Brain microvascular endothelial cell (primary cell): ENCODE measurements at regions not wholly inside any gene's neighbourhood (a gene's known extent, or its start where the extent isn't known, plus 50 kb on each side); places are given as distances from the start of the nearest gene placed in this dataset.
A peak's percentile ranks its signal among the peaks of the same experiment; 100 is the strongest.

Source experiments
- DNase-seq: peaks from one replicate; pipeline ENCODE4 v3.0.0-alpha.2; 2020
- H3K27ac ChIP-seq: fragments of 250-450 bp; sonication (Bioruptor Pico); 2 replicates; pipeline ENCODE4 v1.5.1; 2020; ENCODE audit warnings: mild to moderate bottlenecking, moderate library complexity
- H3K27me3 ChIP-seq: fragments of 250-450 bp; sonication (Bioruptor Pico); replicated peaks from 2 replicates; pipeline ENCODE4 v1.5.1; 2020; ENCODE audit warnings: mild to moderate bottlenecking
- H3K36me3 ChIP-seq: fragments of 250-450 bp; sonication (Bioruptor Pico); replicated peaks from 2 replicates; pipeline ENCODE4 v1.5.1; 2020; ENCODE audit warnings: mild to moderate bottlenecking
- H3K4me3 ChIP-seq: 2 replicates; pipeline ENCODE4 v1.5.1; 2011; ENCODE audit warnings: low read depth, mild to moderate bottlenecking, control low read depth, low read length, moderate library complexity
- CTCF ChIP-seq: IDR thresholded peaks from 2 replicates; pipeline ENCODE4 v1.5.1; 2011; ENCODE audit warnings: low read depth, mild to moderate bottlenecking, moderate library complexity, low read length, control low read depth, inconsistent platforms; ENCODE audit errors: missing control alignments
- in situ Hi-C: cut with HindIII; loops from 2 replicates; pipeline ENCODE4 v1.10.0; 2017; ENCODE audit warnings: low sequenced_read_pairs, low pct_ligation_motif_present

GRCh38 chr5:114243972-114244317 is 117.9 kb upstream of the KCNN2 start:
- Histone ChIP-seq H3K36me3 (no peaks in the 10 kb centered on the region), H3K27me3 (no peaks in the 10 kb centered on the region), H3K4me3 (no peak overlapping the region), H3K27ac (peak overlapping the region; percentile 71)
- no peak for DNase-seq
- in situ Hi-C loops: no loop called here
- no peak for TF ChIP-seq CTCF

GRCh38 chr5:114249823-114250222 is 112.0 kb upstream of the KCNN2 start:
- H3K27ac ChIP-seq: peak overlapping the region; percentile 9
- in situ Hi-C loops: no loop called here
- H3K4me3 ChIP-seq: no peak overlapping the region
- TF ChIP-seq CTCF: no peak
- H3K27me3 ChIP-seq: no peaks in the 10 kb centered on the region
- DNase-seq: no peak
- H3K36me3 ChIP-seq: no peaks in the 10 kb centered on the region

- in situ Hi-C loops: no loop called here
- DNase-seq: no peak
- Histone ChIP-seq H3K4me3 (no peak overlapping the region), H3K27me3 (no peaks in the 10 kb centered on the region), H3K36me3 (no peaks in the 10 kb centered on the region), H3K27ac (no peak overlapping the region)
- no peak for TF ChIP-seq CTCF
Observed at GRCh38 chr5:114250536-114250935, 111.3 kb upstream of the KCNN2 start.

DNA sequence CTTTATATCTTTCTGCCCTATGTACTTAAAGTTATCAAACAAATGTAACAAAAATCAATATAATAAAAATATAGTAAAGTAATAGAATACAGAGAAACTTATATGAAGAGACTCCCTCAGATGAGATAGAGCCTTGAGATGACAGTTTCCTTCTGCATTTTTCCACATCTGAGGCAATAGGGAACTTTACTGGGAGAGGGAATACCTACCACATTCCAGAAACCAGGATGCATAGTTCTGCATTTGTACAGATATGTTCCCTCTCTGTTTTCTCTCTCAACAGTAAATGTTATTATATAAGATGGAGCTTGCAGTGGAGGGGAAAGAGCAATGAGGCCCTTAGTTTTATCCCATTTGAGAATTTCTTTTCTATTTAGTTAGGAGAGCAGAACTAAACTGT is 109.6 kb upstream of the KCNN2 start:
- Histone ChIP-seq H3K4me3 (no peak overlapping the region), H3K27ac (no peak overlapping the region), H3K27me3 (no peaks in the 10 kb centered on the region), H3K36me3 (no peaks in the 10 kb centered on the region)
- DNase-seq: no peak
- in situ Hi-C loops: no loop called here
- no peak for TF ChIP-seq CTCF

- no peak for DNase-seq
- Histone ChIP-seq H3K36me3 (no peaks in the 10 kb centered on the region), H3K27me3 (no peaks in the 10 kb centered on the region), H3K27ac (no peak overlapping the region), H3K4me3 (no peak overlapping the region)
- TF ChIP-seq CTCF: no peak
- in situ Hi-C loops: no loop called here
Observed at GRCh38 chr5:114255260-114255659, 106.6 kb upstream of the KCNN2 start.

DNA sequence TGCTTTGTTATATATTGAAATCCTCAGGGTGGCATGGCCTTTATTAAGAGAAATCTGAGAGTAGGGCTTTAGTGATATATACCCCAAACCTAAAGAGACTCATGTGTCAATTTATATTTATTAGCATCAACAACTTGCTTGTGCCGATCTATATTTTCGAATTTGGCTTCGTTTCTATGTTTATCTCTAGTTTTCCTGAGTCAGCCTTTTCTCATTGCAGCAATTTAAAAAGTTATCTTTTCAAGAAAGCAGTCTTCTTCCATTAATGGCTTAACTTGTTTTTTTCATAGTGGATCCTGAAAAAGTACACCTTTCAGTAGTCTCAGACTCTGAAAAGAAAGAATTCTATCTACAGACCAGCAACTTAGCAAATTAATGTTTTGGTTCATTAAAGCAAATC is 99.9 kb upstream of the KCNN2 start:
- H3K36me3 ChIP-seq: no peaks in the 10 kb centered on the region
- no peak overlapping the region for H3K4me3 ChIP-seq
- no peak for DNase-seq
- no peaks in the 10 kb centered on the region for H3K27me3 ChIP-seq
- in situ Hi-C loops: no loop called here
- no peak overlapping the region for H3K27ac ChIP-seq
- TF ChIP-seq CTCF: no peak
